Medulla oblongata (tissue), 1 donor: ENCODE measurements at regions not wholly inside any gene's neighbourhood (a gene's known extent, or its start where the extent isn't known, plus 50 kb on each side); places are given as distances from the start of the nearest gene placed in this dataset.
"Not testable (repeated sequence)": the region's sequence is repeated elsewhere in the genome, so short reads cannot be mapped to it uniquely, and the experiment has no call there.

ENCODE experiments used
- DNase-seq: peaks from one replicate; pipeline ENCODE4 v3.0.0-alpha.2; 2015; ENCODE audit errors: extremely low spot score

DNA sequence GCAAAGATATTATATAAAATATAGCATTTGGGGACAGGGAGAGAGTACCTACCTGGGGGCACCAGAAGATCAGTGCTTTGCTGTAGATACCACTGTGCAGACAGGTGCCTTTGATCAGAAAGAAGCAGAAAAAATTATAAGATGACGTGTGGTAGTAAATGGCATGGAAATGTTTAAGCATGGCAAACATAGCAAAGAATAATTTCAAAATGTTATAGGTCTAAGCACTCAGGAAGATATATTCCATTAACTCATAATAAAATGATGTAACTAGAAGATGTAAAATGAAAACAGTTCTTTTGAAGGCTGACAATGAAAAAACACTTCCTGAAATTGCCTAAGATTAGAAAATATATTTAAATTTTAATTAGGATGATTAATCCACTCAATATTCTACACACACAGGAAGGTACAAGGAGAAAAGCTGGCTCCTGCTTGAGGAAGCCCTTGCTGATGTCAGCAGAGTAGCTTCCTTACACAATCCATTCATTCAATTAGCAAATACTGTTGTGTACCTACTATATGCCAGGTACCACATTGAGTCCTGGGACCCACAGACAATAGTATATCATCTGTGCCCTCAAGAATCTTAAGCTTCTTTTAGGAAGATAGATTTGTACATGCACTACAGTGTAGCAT is 290.2 kb upstream of the CNR1 start:
- no peak for DNase-seq

DNA sequence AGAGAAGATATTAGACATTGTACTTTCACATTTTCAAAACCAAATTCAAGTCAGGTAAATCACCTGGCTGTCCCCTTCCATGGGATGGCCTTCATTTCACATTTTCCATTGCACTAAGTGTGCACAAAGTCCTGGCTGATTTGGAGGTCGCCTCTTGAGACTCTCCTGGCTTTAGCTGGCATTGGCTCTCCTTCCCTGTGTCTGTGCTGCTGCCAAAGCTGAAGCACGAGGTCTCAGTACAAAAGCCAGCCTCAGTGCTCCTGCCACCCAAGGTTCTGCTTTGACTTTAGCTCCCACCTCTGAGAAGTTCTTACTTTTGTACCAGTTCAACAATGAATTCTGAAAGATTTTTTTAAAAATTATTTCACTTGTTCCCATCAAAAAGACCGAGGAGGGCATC is 289.2 kb upstream of the CNR1 start:
- peak; percentile 70 for DNase-seq

DNA sequence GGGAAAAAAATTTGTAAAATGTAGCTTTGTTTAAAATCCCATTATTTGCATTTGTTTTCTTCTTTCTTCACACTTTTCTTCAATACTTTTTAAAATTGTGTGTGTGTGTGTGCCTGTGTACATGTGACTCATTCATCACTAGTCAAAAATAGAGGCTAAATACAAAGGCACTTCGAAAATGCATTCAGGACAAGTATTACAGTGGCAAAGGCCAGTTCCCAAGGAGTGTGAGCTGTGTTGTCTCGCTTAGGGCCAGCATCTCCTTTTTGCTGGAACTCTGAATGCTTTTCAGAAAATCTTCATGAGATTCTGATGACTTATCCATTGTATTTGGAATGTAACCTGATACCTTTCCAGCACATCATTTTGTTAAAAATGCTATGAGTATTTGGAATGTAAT is 288.5 kb upstream of the CNR1 start:
- peak; percentile 20 for DNase-seq

DNA sequence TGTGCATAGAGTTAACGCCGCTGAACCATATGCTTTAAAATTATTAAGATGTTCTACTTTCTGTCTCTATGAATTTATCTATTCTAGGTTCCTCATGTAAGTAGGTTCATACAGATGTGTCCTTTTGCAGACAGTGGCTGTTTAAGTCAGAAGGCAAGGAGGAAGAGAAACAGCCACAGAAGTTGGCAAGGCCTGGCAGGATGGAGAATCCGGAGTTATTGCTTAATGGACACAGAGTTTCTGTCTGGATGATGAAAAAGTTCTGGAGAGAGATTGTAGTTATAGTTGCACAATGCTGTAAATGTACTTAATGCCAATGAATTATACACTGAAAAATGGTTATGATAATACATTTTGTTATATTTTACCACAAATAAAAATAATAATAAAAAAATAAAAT is 283.6 kb upstream of the CNR1 start:
- no peak for DNase-seq

DNA sequence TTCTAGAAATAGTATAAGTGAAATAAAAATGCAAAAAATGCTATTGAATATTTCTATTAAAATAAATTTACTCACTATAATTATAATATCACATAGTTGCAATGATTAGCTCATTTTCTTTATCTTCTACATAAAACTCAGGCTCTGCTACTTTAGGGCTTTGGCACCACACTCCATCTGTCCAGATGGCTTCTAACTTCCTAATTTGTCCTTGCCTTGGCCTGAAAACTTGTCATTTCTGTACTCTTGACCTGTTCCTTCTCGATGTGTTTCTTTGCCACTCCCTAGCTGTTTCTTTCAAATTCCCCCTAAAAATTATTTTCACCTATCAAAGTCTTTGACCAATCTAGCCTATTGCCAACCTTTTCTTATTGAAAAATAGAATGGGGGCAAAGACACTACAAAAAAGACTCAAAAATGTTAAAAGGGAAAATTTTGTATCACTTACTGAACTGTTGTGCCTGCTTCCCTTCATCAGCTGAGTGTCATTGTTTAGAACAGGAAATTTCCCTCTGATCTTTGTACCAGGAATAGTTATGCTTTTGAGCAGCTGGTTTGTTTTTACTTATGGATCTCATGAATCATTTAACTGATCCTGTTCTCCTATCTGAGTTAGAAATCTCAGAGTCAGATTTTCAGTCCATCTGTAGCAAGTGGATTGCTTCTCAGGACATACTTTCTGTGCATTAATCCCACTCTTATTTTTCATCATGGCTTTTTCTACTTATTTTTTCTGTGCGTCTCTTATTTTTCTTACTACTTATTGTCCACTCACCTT is 279.2 kb upstream of the CNR1 start:
- DNase-seq, result no peak

DNA sequence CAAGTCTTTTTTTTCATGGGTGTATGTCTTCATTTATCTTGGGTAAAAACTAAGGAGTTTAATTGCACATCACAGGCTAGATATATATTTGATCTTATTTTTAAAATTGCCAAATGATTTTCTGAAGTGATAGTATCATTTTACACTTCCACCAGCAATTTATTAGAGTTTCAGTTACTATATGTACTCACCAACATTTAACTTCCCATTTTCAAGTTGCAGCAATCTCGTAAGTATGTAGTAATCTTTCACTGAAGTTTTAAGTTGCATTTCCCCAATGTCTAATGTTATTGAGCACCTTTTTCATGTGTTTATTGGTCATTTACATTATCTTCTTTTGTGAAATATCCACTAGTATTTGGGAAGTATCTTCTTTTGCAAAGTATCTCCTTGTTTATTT is 277.4 kb upstream of the CNR1 start:
- DNase-seq, result no peak

DNA sequence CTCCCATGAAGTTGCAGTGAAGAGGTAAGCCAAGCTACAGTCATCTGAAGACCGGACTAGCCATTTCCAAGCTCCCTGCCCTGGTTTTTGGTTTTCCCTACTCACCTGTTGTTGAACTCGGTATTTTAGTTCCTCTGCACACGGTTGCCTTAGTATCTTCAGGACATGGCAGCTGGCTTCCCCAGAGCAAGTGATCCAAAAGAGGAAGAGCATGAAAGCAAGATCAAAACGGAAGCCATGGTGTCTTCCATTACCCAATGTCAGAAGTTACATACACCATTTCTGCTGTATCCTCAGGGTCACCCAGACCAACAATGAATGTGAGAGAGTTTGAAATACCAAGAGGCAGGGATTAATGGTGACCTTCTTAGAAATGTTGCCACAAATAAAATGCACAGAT is 276.6 kb upstream of the CNR1 start:
- DNase-seq, result no peak

DNA sequence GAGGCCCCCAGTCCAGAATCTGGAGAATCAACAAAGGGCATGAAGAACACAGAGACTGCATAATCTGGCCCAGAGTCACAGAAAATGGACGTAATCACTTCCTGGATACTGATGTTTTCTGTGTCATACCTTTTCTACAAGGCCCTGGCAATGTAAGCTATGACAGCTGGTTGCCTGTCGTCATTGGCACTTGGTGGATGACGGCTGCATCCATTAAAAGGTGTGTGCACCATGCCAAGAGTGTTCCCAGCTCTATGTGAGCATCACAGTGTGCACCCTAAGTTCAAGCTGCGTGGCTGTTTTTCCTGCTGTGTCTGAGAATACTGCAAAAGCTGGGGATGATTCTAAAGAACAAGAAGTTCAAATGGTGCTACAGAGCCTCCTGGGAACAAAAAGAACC is 275.2 kb upstream of the CNR1 start:
- DNase-seq, result no peak

DNA sequence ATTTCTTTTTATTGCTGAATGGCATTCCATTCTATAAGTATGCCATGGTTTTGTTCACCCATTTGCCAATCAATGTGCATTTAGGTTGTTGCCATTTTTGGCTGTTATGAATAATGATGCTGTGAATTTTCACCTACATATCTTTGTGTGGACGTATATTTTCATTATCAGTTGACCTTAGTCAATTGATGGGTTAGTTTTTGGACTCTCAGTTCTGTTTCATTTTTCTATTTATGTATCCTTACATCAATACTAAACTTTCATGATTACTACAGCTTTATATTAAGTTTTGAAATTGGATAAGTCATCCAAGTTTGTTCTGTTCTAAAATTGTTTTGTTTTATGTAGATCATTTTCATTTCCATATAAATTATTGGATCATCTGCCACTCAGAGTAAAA is 261.9 kb upstream of the CNR1 start:
- no peak for DNase-seq

DNA sequence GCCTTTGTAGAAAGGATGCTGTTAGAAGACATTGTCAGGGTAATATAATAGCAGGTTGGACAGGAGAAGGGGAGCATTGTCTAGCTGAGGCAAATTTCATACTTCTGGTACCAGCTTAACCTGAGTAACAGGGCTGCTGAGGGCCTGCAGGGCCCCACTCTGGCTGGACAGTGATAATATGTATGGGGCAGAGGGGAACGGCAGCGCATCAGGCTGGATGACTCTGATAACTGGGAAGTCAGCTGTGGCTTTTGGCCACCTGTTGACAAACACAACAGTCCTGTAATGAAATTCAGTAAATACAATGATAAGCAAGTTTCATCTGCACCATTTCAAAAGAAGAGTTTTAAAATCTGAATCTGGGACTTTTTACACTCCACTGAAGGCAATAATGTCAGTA is 259.9 kb upstream of the CNR1 start:
- no peak for DNase-seq

DNA sequence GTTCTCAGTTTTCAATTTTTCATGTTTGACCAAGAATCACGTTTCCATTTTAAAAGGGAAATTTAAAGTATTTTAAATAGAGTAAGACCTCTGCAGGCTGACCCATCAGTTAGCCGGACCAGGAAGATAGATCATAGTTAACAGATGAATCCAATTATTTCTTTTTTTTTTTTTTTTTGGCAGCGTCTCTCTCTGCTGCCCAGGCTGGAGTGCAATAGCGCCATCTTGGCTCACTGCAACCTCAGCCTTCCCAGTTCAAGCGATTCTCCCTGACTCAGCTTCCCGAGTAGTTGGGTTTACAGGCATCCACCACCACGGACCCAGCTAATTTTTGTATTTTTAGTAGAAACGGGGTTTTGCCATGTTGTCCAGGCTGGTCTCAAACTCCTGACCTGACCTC is 256.7 kb upstream of the CNR1 start:
- DNase-seq, result no peak

DNA sequence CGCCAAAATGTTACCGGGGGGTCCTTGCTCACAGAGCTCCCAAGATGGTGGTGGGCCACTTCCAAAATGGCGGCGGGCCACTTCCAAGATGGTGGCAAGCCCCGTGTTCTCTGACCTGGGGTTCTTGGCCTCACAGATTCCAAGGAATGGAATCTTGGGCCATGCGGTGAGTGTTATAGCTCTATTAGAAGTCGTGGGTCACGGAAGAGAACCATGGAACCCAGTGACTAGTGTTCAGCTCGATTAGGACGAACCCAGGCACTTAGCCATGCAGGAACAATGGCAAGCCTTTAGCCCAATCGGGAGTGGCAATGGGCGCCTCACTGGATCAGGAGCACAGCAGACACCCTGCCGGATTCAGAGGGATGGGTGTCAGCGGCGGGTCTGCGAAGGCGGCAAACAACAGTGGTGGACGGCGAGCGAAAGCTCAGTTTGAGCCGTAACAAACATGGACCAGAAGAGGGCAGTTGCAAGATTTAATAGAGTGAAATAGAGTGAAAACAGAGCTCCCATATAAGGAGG is 254.9 kb upstream of the CNR1 start:
- not testable (repeated sequence) for DNase-seq

DNA sequence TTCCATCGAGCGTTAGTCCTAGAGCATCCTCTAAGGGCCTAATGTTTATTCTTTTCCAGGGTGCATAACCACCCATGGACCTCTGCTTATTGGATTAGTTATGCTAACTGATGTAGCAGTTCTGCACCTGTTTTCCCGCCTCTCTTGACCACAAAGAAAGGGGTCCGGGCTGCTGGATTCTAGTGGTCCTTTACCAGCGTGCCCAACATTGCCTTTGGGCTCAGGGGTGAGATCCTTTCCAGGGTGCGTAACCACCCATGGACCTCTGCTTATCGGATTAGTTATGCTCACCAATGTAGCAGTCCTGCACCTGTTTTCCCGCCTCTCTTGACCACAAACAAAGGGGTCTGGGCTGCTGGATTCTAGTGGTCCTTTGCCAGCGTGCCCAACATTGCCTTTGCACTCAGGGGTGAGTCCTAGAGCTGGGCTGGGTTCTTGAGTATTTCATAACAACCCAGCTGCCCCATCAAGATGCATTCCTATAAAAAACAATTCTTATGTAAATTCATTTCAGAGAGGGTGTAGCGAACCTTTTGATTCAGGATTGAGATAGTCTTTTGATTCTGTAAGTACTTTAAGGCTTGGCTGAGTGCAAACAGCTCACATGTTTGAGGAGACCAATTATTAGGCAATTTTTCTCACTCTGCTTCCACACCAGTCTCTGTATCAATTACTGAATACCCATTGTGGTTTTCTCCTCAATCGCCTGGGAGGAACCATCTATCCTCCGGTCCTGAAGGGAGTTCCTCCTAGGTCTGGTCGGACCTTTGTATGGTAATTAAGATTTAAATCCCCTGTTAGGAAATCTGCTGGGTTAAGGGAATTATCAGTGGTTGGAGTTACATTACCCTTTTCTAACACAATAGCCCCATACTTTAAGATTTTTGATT is 253.0 kb upstream of the CNR1 start:
- DNase-seq, result not testable (repeated sequence)

DNA sequence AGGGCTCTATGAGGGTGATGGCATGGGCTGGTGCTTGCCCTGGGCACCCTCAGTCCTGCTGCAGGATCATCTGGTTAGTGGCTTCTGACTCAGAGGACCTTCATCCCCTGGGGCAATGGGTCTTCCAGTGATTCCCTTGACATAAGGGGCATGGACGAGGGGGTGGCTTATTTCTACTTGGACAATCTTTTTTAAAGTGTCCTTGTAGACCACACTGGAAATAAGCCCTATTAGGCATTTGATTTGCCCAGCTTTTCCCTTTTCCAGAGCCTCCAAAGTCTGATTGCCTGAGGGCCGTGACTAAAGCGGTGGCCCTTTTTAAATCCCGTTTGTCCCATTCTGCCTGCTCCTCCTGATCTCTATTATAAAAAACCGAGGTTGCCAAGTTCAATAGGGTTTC is 251.2 kb upstream of the CNR1 start:
- DNase-seq, result not testable (repeated sequence)

DNA sequence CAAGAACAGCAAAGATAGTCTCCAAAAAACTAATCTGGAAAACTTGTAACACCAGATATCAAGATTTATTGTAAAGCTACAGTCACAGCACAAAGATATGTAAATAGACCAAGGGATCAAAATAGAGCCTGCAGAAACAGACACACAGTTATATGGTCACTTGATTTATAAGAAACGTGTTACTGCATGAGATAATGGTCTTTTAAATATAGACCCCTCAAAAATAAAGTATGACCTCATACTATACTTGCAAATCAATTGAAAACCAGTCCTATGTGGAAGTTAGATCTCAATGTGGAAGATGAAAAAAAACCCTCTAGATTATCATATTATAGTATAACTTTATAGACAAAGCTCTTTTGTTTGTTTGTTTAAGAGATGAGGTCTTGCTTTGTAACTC is 247.3 kb upstream of the CNR1 start:
- no peak for DNase-seq

DNA sequence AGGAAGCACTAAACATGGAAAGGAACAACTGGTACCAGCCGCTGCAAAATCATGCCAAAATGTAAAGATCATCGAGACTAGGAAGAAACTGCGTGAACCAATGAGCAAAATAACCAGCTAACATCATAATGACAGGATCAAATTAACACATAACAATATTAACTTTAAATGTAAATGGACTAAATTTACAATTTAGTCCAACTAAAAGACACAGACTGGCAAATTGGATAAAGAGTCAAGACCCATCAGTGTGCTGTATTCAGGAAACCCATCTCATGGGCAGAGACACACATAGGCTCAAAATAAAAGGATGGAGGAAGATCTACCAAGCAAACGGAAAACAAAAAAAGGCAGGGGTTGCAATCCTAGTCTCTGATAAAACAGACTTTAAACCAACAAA is 242.2 kb upstream of the CNR1 start:
- DNase-seq, result not testable (repeated sequence)

DNA sequence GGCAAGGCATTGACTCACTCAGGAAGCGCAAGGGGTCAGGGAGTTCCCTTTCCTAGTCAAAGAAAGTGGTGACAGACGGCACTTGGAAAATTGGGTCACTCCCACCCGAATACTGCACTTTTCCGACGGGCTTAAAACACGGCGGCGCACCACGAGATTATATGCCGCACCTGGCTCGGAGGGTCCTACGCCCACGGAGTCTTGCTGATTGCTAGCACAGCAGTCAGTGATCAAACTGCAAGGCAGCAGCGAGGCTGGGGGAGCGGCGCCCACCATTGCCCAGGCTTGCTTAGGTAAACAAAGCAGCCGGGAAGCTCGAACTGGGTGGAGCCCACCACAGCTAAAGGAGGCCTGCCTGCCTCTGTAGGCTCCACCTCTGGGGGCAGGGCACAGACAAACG is 240.5 kb upstream of the CNR1 start:
- not testable (repeated sequence) for DNase-seq

DNA sequence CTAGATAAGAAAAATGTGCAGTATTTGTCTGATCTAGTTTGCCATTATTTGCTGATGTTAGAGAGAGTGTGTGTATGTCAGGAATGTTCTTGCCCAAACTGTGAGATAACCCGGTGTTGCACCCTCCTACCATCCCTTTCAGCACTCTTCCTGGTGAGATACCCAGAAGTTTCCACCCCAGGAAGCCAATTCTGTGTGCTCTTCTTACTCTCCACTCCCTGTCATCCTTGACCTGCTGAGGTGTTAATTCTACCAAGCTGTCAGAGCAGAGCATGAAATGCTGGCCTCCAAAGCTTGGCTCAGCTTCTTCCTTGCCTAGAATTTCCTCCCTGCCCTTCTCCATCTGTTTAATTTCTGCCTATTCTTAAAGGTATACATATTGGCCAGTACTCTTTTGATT is 237.3 kb upstream of the CNR1 start:
- no peak for DNase-seq

DNA sequence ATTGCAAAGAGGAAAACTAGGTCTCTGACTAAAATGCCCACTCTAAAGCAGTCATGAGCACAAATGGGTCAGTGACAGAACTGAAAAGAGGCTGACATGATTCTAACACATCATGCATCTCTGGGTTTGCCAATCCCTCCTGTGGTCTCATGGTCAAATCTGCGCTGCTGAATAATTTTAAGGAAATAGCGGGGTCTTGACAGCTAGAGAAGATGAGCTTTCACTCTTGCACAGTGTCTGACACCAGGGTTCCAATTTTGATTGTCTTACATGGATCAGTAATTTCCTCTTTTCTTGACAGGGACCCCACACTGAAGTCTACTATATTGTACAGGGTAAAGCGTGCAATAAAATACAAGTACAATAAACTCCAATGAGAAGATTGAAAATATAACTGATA is 236.8 kb upstream of the CNR1 start:
- DNase-seq, result no peak

DNA sequence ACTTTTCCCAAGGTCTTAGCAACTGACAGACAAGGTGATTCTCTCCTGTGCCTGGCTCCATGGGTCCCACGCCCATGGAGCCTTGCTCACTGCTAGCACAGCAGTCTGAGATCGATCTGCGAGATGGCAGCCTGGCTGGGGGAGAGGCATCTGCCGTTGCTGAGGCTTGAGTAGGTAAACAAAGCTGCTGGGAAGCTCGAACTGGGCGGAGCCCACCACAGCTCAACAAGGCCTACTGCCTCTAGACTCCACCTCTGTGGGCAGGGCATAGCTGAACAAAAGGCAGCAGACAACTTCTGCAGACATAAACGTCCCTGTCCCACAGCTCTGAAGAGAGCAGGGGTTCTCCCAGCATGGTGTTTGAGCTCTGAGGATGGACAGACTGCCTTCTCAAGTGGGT is 224.9 kb upstream of the CNR1 start:
- DNase-seq, result not testable (repeated sequence)

DNA sequence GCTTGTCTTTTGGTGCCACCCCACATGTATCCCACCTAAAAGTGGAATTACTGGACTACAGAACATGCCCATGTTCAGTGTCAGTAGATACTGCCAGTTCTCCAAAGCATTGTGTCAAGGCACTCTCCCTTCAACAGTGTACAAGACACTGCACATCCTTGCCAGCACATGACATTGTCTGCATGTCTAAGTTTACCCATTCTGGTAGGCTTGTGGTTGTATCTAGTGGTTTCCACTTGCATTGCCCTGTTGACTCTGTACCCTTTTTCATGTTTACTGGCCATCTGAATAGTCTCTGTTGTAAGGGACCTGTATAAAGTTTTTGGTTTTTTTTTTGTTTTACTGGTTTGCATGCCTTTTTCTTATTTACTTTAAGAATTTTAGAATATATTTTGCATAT is 222.4 kb upstream of the CNR1 start:
- no peak for DNase-seq

DNA sequence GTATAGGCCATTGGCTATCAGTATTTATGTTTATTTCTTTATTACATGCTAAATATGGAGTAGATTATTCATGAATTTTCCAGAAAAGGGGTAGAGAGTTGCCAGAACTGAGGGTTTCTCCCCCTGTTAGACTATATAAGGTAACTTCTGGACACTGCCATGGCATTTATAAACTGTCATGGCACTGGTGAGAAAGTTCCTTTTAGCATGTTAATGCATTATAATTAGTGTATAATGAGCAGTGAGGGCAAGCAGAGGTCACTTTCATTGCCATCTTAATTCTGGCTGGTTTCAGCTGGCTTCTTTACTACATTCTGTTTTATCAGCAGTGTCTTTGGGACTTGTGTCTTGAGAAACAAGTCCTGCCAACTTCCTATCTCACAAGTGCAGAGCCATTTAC is 220.0 kb upstream of the CNR1 start:
- DNase-seq, result no peak
